Endothelial cell of umbilical vein (primary cell): ENCODE measurements at regions not wholly inside any gene's neighbourhood (a gene's known extent, or its start where the extent isn't known, plus 50 kb on each side); places are given as distances from the start of the nearest gene placed in this dataset.

Experiments used
- CTCF ChIP-seq, 2 donors: IDR thresholded peaks; 1 replicate in 1 of 2; 2 replicates in 1 of 2; pipeline ENCODE4 v1.5.1; 2011; ENCODE audit warnings: low read length in 2 of 2, mild to moderate bottlenecking in 2 of 2, moderate library complexity in 2 of 2, control low read depth in 1 of 2, inconsistent platforms in 1 of 2, low read depth in 1 of 2; ENCODE audit not compliant: insufficient read depth in 1 of 2; ENCODE audit errors: extremely low read depth in 1 of 2
- EZH2 ChIP-seq: IDR thresholded peaks from 2 replicates; pipeline ENCODE4 v1.6.1; 2012; ENCODE audit warnings: borderline replicate concordance, low read depth, mild to moderate bottlenecking, moderate library complexity, low read length, inconsistent platforms; ENCODE audit not compliant: severe bottlenecking
- POLR2AphosphoS5 ChIP-seq: IDR thresholded peaks from 2 replicates; pipeline ENCODE4 v1.6.1; 2012; ENCODE audit warnings: low read depth, mild to moderate bottlenecking, control low read depth, low read length, moderate library complexity; ENCODE audit not compliant: insufficient read depth

DNA sequence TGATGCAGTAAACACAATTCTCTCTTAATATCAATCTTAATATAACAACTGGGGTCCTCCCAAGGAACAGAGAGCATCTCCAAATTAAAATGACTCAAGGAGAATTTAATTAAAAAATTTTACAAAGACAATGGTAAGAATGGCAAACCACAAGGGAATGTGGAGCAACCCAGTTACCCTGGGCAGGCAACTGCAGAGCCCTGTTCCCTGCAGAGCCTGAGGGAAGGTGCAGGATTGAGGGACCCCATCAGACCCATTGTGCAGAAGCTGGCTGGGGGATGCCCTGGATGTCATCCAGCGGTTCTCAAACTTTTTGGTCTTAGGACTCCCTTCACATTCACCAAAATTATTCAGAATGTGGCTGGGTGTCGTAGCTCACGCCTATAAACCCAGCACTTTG lies 262.8 kb downstream of the FBXO15 start:
- TF ChIP-seq CTCF (IDR thresholded peaks at IDR 0.05; ENCODE audit: extremely low read depth in 1 of 2, insufficient read depth in 1 of 2, low read depth in 1 of 2, low read length in 2 of 2) (no peak), EZH2 (no peak), POLR2AphosphoS5 (no peak)
